ENCODE measurements at regions not wholly inside any gene's neighbourhood (a gene's known extent, or its start where the extent isn't known, plus 50 kb on each side); places are given as distances from the start of the nearest gene placed in this dataset.
"Not testable (repeated sequence)": the region's sequence is repeated elsewhere in the genome, so short reads cannot be mapped to it uniquely, and the experiment has no call there.

GRCh38 chr1:9442278-9442846, 96.9 kb upstream of the SLC25A33 start:
- Histone ChIP-seq H3K4me3 (no peak overlapping the region), H3F3A (ENCODE audit: insufficient read depth) (peaks cover 9% of the 10 kb centered on the region; the same call in 1 of the 2 replicates), H3K4me2 (ENCODE audit: unreplicated experiment) (no peak overlapping the region), H4K20me1 (ENCODE audit: insufficient read depth) (no peaks in the 10 kb centered on the region), H3K27ac (no peak overlapping the region), H3K79me2 (ENCODE audit: insufficient read depth) (no peaks in the 10 kb centered on the region), H2AFZ (no peak overlapping the region), H3K27me3 (replicated peaks; ENCODE audit: insufficient read depth) (no peaks in the 10 kb centered on the region), H3K36me3 (ENCODE audit: low read depth) (no peaks in the 10 kb centered on the region), H3K9me3 (ENCODE audit: low read depth) (no peaks in the 10 kb centered on the region), H3K4me1 (ENCODE audit: insufficient read depth) (peaks cover 16% of the 10 kb centered on the region), H3K9ac (no peak overlapping the region), H3K9me2 (ENCODE audit: insufficient read depth) (no peaks in the 10 kb centered on the region)
- in situ Hi-C loops (cut with MboI), result no loop called here
- TF ChIP-seq EZH2phosphoT487 (IDR thresholded peaks at IDR 0.05; ENCODE audit: insufficient read depth, low read depth) (no peak), EZH2 (IDR thresholded peaks at IDR 0.05; ENCODE audit: insufficient read depth, poor library complexity, severe bottlenecking) (no peak)
- WGBS, 2 experiments (ENCODE audit: low coverage in 1 of 2, low lambda C conversion rate in 2 of 2, missing lambda C conversion rate in 2 of 2), result 73 to 74% methylated on average over 8 of the region's 8 CpGs
- peak; percentile 25 for DNase-seq

- Histone ChIP-seq H3K9me2 (ENCODE audit: insufficient read depth) (no peaks in the 10 kb centered on the region), H3K27me3 (replicated peaks; ENCODE audit: insufficient read depth) (no peaks in the 10 kb centered on the region), H3K9me3 (ENCODE audit: low read depth) (no peaks in the 10 kb centered on the region), H3K36me3 (ENCODE audit: low read depth) (no peaks in the 10 kb centered on the region), H2AFZ (no peak overlapping the region), H3K4me1 (ENCODE audit: insufficient read depth) (peaks cover 12% of the 10 kb centered on the region), H4K20me1 (ENCODE audit: insufficient read depth) (no peaks in the 10 kb centered on the region), H3K79me2 (ENCODE audit: insufficient read depth) (no peaks in the 10 kb centered on the region), H3K27ac (no peak overlapping the region), H3F3A (ENCODE audit: insufficient read depth) (peaks cover 4% of the 10 kb centered on the region; the same call in 1 of the 2 replicates), H3K9ac (no peak overlapping the region), H3K4me2 (ENCODE audit: unreplicated experiment) (no peak overlapping the region), H3K4me3 (no peak overlapping the region)
- WGBS, 2 experiments (ENCODE audit: low coverage in 1 of 2, low lambda C conversion rate in 2 of 2, missing lambda C conversion rate in 2 of 2), result 75 to 78% methylated on average over 3 of the region's 3 CpGs
- in situ Hi-C loops (cut with MboI), result no loop called here
- TF ChIP-seq EZH2 (IDR thresholded peaks at IDR 0.05; ENCODE audit: insufficient read depth, poor library complexity, severe bottlenecking) (no peak), EZH2phosphoT487 (IDR thresholded peaks at IDR 0.05; ENCODE audit: insufficient read depth, low read depth) (no peak)
- no peak for DNase-seq
These were observed 96.3 kb upstream of the SLC25A33 start for GRCh38 chr1:9442986-9443385.

- Histone ChIP-seq H3K4me2 (ENCODE audit: unreplicated experiment) (no peak overlapping the region), H3K27ac (no peak overlapping the region), H3K9me2 (ENCODE audit: insufficient read depth) (no peaks in the 10 kb centered on the region), H3K4me1 (ENCODE audit: insufficient read depth) (peaks cover 2% of the 10 kb centered on the region; the same call in 1 of the 2 replicates), H3K79me2 (ENCODE audit: insufficient read depth) (no peaks in the 10 kb centered on the region), H3K9ac (no peak overlapping the region), H4K20me1 (ENCODE audit: insufficient read depth) (no peaks in the 10 kb centered on the region), H2AFZ (no peak overlapping the region), H3K27me3 (replicated peaks; ENCODE audit: insufficient read depth) (no peaks in the 10 kb centered on the region), H3K4me3 (no peak overlapping the region), H3F3A (ENCODE audit: insufficient read depth) (no peaks in the 10 kb centered on the region), H3K36me3 (ENCODE audit: low read depth) (no peaks in the 10 kb centered on the region), H3K9me3 (ENCODE audit: low read depth) (no peaks in the 10 kb centered on the region)
- in situ Hi-C loops (cut with MboI), result no loop called here
- no peak for DNase-seq
- TF ChIP-seq EZH2phosphoT487 (IDR thresholded peaks at IDR 0.05; ENCODE audit: insufficient read depth, low read depth), result no peak
- no peak for TF ChIP-seq EZH2 (IDR thresholded peaks at IDR 0.05; ENCODE audit: insufficient read depth, poor library complexity, severe bottlenecking)
- 90 to 93% methylated on average over 14 of the region's 14 CpGs for WGBS, 2 experiments (ENCODE audit: low coverage in 1 of 2, low lambda C conversion rate in 2 of 2, missing lambda C conversion rate in 2 of 2)
These were observed 95.3 kb upstream of the SLC25A33 start for GRCh38 chr1:9443913-9444445.

- WGBS, 2 experiments (ENCODE audit: low coverage in 1 of 2, low lambda C conversion rate in 2 of 2, missing lambda C conversion rate in 2 of 2), result 87 to 91% methylated on average over 12 of the region's 12 CpGs
These were observed 94.7 kb upstream of the SLC25A33 start for GRCh38 chr1:9444532-9444931.

GRCh38 chr1:9445081-9445480, 94.2 kb upstream of the SLC25A33 start:
- in situ Hi-C loops (cut with MboI); H3K36me3 ChIP-seq (ENCODE audit: low read depth); H3K4me2 ChIP-seq (ENCODE audit: unreplicated experiment); H3K79me2 ChIP-seq (ENCODE audit: insufficient read depth); H4K20me1 ChIP-seq (ENCODE audit: insufficient read depth); DNase-seq; H3K4me3 ChIP-seq; H3K27ac ChIP-seq; H2AFZ ChIP-seq; H3K9me3 ChIP-seq (ENCODE audit: low read depth); H3K9me2 ChIP-seq (ENCODE audit: insufficient read depth); H3F3A ChIP-seq (ENCODE audit: insufficient read depth); H3K4me1 ChIP-seq (ENCODE audit: insufficient read depth); H3K9ac ChIP-seq; H3K27me3 ChIP-seq (replicated peaks; ENCODE audit: insufficient read depth): not testable (repeated sequence)
- 93 to 96% methylated on average over 10 of the region's 10 CpGs for WGBS, 2 experiments (ENCODE audit: low coverage in 1 of 2, low lambda C conversion rate in 2 of 2, missing lambda C conversion rate in 2 of 2)

More at GRCh38 chr1:9444532-9444931, 94.7 kb upstream of the SLC25A33 start:
- Histone ChIP-seq H4K20me1 (ENCODE audit: insufficient read depth) (no peaks in the 10 kb centered on the region), H3K36me3 (ENCODE audit: low read depth) (no peaks in the 10 kb centered on the region), H3K9me3 (ENCODE audit: low read depth) (no peaks in the 10 kb centered on the region), H3F3A (ENCODE audit: insufficient read depth) (no peaks in the 10 kb centered on the region), H3K9me2 (ENCODE audit: insufficient read depth) (no peaks in the 10 kb centered on the region), H3K4me2 (ENCODE audit: unreplicated experiment) (no peak overlapping the region), H3K4me1 (ENCODE audit: insufficient read depth) (no peaks in the 10 kb centered on the region), H3K9ac (no peak overlapping the region), H3K27me3 (replicated peaks; ENCODE audit: insufficient read depth) (no peaks in the 10 kb centered on the region), H3K4me3 (no peak overlapping the region), H3K79me2 (ENCODE audit: insufficient read depth) (no peaks in the 10 kb centered on the region), H3K27ac (no peak overlapping the region), H2AFZ (no peak overlapping the region)
- no peak for DNase-seq
- in situ Hi-C loops (cut with MboI), result no loop called here
- TF ChIP-seq EZH2phosphoT487 (IDR thresholded peaks at IDR 0.05; ENCODE audit: insufficient read depth, low read depth), result no peak
- no peak for TF ChIP-seq EZH2 (IDR thresholded peaks at IDR 0.05; ENCODE audit: insufficient read depth, poor library complexity, severe bottlenecking)

Data from GM23248 (cell line).